Neural progenitor cell (in vitro differentiated cells): ENCODE measurements at regions not wholly inside any gene's neighbourhood (a gene's known extent, or its start where the extent isn't known, plus 50 kb on each side); places are given as distances from the start of the nearest gene placed in this dataset.

Experiments used
- DNase-seq: peaks from one replicate; pipeline ENCODE4 v3.0.0-alpha.2; 2016; ENCODE audit warnings: low spot score
- H2AFZ ChIP-seq: fragments of 200-600 bp; sonication (generic); replicated peaks from 2 replicates; pipeline ENCODE4 v1.6.1; 2016; ENCODE audit warnings: antibody characterized with exemption
- H3F3A ChIP-seq: fragments of 200-600 bp; sonication (generic); 2 replicates; pipeline ENCODE4 v1.6.1; 2016; ENCODE audit warnings: antibody characterized with exemption, low read depth
- H3K27ac ChIP-seq: fragments of 200-600 bp; sonication (generic); 2 replicates; pipeline ENCODE4 v1.5.1; 2016; ENCODE audit warnings: mild to moderate bottlenecking
- H3K27me3 ChIP-seq: fragments of 200-600 bp; sonication (generic); 2 replicates; pipeline ENCODE4 v1.6.1; 2016; ENCODE audit warnings: mild to moderate bottlenecking, moderate library complexity
- H3K36me3 ChIP-seq: fragments of 200-600 bp; sonication (generic); 2 replicates; pipeline ENCODE4 v1.5.1; 2016
- H3K4me1 ChIP-seq: fragments of 200-600 bp; sonication (generic); 2 replicates; pipeline ENCODE4 v1.6.1; 2016; ENCODE audit warnings: mixed run types
- H3K4me2 ChIP-seq: fragments of 200-600 bp; sonication (generic); 2 replicates; pipeline ENCODE4 v1.6.1; 2016
- H3K4me3 ChIP-seq: fragments of 200-600 bp; sonication (generic); 2 replicates; pipeline ENCODE4 v1.5.1; 2016
- H3K79me2 ChIP-seq: fragments of 200-600 bp; sonication (generic); 2 replicates; pipeline ENCODE4 v1.6.1; 2016; ENCODE audit warnings: low read depth
- H3K9ac ChIP-seq: fragments of 200-600 bp; sonication (generic); 2 replicates; pipeline ENCODE4 v1.6.1; 2016
- H3K9me3 ChIP-seq: fragments of 200-600 bp; sonication (generic); 2 replicates; pipeline ENCODE4 v1.5.1; 2016; ENCODE audit warnings: low read depth
- H4K20me1 ChIP-seq: fragments of 200-600 bp; sonication (generic); 2 replicates; pipeline ENCODE4 v1.6.1; 2016; ENCODE audit warnings: low read depth
- H3K27ac Mint-ChIP-seq: 3 replicates; pipeline ENCODE4 v1.8.0; 2021; ENCODE audit warnings: mixed read lengths
- H3K27me3 Mint-ChIP-seq: 2 replicates; pipeline ENCODE4 v1.8.0; 2022; ENCODE audit warnings: low read depth, mild to moderate bottlenecking, inconsistent platforms, moderate library complexity, mixed read lengths; ENCODE audit not compliant: insufficient read depth
- H3K36me3 Mint-ChIP-seq: 3 replicates; pipeline ENCODE4 v1.8.0; 2021; ENCODE audit warnings: mixed read lengths
- H3K4me1 Mint-ChIP-seq: 3 replicates; pipeline ENCODE4 v1.8.0; 2021; ENCODE audit warnings: mixed read lengths
- H3K4me3 Mint-ChIP-seq: 3 replicates; pipeline ENCODE4 v1.8.0; 2021; ENCODE audit warnings: mild to moderate bottlenecking, moderate library complexity, mixed read lengths
- H3K9me3 Mint-ChIP-seq: 3 replicates; pipeline ENCODE4 v1.8.0; 2020; ENCODE audit warnings: mixed read lengths
- CTCF ChIP-seq: fragments of 200-600 bp; sonication (generic); IDR thresholded peaks from 2 replicates; pipeline ENCODE4 v1.5.1; 2017; ENCODE audit warnings: antibody characterized with exemption, mild to moderate bottlenecking
- EZH2 ChIP-seq: fragments of 200-600 bp; sonication (generic); IDR thresholded peaks from 2 replicates; pipeline ENCODE4 v1.6.1; 2017; ENCODE audit warnings: antibody characterized with exemption, mild to moderate bottlenecking, moderate library complexity
- EZH2phosphoT487 ChIP-seq: fragments of 200-600 bp; sonication (generic); IDR thresholded peaks from 2 replicates; pipeline ENCODE4 v1.6.1; 2017; ENCODE audit warnings: antibody characterized with exemption

DNA sequence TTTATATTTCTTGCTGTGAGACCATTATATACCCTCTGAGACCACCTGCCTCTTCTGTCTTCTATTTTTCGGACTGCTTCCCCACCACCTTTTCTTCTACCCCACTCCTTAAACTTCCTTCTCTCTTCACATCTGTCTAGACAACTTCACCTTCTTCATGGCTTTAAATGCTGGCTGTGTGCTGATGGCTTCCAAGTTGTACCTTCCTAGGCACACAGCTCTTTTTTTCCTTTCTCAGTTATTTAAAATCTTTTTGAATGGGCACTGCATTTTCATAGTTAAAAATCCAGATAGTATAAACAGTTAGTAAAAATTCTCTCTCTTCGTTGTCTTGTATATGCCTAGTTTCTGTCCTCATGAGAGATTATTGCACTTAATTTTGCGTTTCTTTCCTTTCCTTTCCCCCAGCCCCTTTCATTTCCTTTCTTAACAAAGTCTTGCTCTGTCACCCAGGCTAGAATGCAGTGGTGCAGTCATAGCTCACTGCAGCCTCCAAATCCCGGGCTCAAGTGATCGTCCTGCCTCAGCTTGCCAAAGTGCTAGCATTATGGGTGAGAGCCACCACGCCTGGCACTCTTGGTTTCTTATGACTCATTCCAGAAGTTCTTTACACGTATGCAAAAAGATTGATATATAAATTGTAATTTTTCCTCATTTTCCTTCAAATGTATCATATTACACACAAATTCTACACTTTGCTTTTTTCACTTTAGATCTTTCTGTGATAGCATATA, 114.3 kb downstream of the NPIPB5 start:
- Mint-ChIP-seq H3K4me3 (no peak overlapping the region), H3K36me3 (no peaks in the 10 kb centered on the region), H3K27me3 (no peaks in the 10 kb centered on the region), H3K9me3 (no peaks in the 10 kb centered on the region), H3K27ac (no peak overlapping the region), H3K4me1 (no peaks in the 10 kb centered on the region)
- Histone ChIP-seq H4K20me1 (no peaks in the 10 kb centered on the region), H3K79me2 (no peaks in the 10 kb centered on the region), H2AFZ (no peak overlapping the region), H3K9me3 (no peaks in the 10 kb centered on the region), H3K9ac (no peak overlapping the region), H3K4me1 (no peaks in the 10 kb centered on the region), H3K27me3 (no peaks in the 10 kb centered on the region), H3K4me3 (no peak overlapping the region), H3K36me3 (no peaks in the 10 kb centered on the region), H3K4me2 (no peak overlapping the region), H3F3A (no peaks in the 10 kb centered on the region), H3K27ac (no peak overlapping the region)
- no peak for TF ChIP-seq EZH2
- TF ChIP-seq EZH2phosphoT487 = no peak
- no peak for DNase-seq

GRCh38 chr16:22625967-22626366, 115.3 kb downstream of the NPIPB5 start:
- Mint-ChIP-seq H3K9me3 (no peaks in the 10 kb centered on the region), H3K27ac (no peak overlapping the region), H3K36me3 (no peaks in the 10 kb centered on the region), H3K4me3 (no peak overlapping the region), H3K4me1 (no peaks in the 10 kb centered on the region), H3K27me3 (no peaks in the 10 kb centered on the region)
- DNase-seq = no peak
- no peaks in the 10 kb centered on the region for H3F3A ChIP-seq
- H3K27ac ChIP-seq = no peak overlapping the region
- no peak overlapping the region for H3K4me3 ChIP-seq
- H4K20me1 ChIP-seq = no peaks in the 10 kb centered on the region
- no peaks in the 10 kb centered on the region for H3K36me3 ChIP-seq
- H3K79me2 ChIP-seq = no peaks in the 10 kb centered on the region
- no peak overlapping the region for H3K4me2 ChIP-seq
- no peaks in the 10 kb centered on the region for H3K27me3 ChIP-seq
- TF ChIP-seq EZH2 (no peak), CTCF (no peak), EZH2phosphoT487 (no peak)
- H3K4me1 ChIP-seq = no peaks in the 10 kb centered on the region
- no peak overlapping the region for H2AFZ ChIP-seq
- no peak overlapping the region for H3K9ac ChIP-seq
- no peaks in the 10 kb centered on the region for H3K9me3 ChIP-seq

DNA sequence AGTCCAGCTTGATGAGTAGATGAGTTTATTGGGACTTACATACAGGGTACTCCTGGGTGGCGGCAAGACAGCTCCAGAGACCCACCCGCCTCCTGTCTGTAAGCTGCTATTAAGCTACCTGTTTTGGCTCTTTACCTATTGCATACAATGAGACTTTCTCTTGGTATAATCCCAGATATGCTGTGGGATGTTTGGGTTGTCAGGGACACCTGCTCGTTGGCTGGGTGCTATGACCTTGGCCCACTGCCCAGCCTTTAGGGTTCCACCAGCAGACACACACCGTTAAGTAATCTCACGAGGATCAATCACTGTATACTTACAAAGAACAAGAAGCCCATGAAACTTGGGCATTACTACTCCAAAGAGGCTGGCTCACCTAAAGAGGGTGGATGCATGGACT, 116.4 kb downstream of the NPIPB5 start:
- no peak for DNase-seq
- Histone ChIP-seq H3K27ac (no peak overlapping the region), H3K27me3 (no peaks in the 10 kb centered on the region), H3K9ac (no peak overlapping the region), H3K4me1 (no peaks in the 10 kb centered on the region), H3K4me3 (no peak overlapping the region), H3K4me2 (no peak overlapping the region), H3K9me3 (no peaks in the 10 kb centered on the region), H3K36me3 (no peaks in the 10 kb centered on the region), H3F3A (no peaks in the 10 kb centered on the region), H4K20me1 (no peaks in the 10 kb centered on the region), H2AFZ (no peak overlapping the region), H3K79me2 (no peaks in the 10 kb centered on the region)
- H3K27ac Mint-ChIP-seq = no peak overlapping the region
- no peaks in the 10 kb centered on the region for H3K4me1 Mint-ChIP-seq
- H3K4me3 Mint-ChIP-seq = no peak overlapping the region
- H3K9me3 Mint-ChIP-seq = no peaks in the 10 kb centered on the region
- no peaks in the 10 kb centered on the region for H3K27me3 Mint-ChIP-seq
- TF ChIP-seq CTCF (no peak), EZH2 (no peak)
- H3K36me3 Mint-ChIP-seq = no peaks in the 10 kb centered on the region

GRCh38 chr16:22628994-22629393, 118.3 kb downstream of the NPIPB5 start:
- Histone ChIP-seq H2AFZ (no peak overlapping the region), H3K27ac (no peak overlapping the region), H3K79me2 (no peaks in the 10 kb centered on the region), H3F3A (no peaks in the 10 kb centered on the region), H4K20me1 (no peaks in the 10 kb centered on the region), H3K4me3 (no peak overlapping the region), H3K27me3 (no peaks in the 10 kb centered on the region), H3K4me1 (no peaks in the 10 kb centered on the region), H3K9ac (no peak overlapping the region), H3K36me3 (no peaks in the 10 kb centered on the region), H3K9me3 (no peaks in the 10 kb centered on the region), H3K4me2 (no peak overlapping the region)
- no peaks in the 10 kb centered on the region for H3K4me1 Mint-ChIP-seq
- no peaks in the 10 kb centered on the region for H3K36me3 Mint-ChIP-seq
- H3K4me3 Mint-ChIP-seq = no peak overlapping the region
- no peak for DNase-seq
- no peak for TF ChIP-seq CTCF
- no peak for TF ChIP-seq EZH2phosphoT487
- no peak for TF ChIP-seq EZH2
- H3K9me3 Mint-ChIP-seq = no peaks in the 10 kb centered on the region
- H3K27ac Mint-ChIP-seq = no peak overlapping the region
- H3K27me3 Mint-ChIP-seq = no peaks in the 10 kb centered on the region
